Endothelial cell of umbilical vein (primary cell): ENCODE measurements at regions not wholly inside any gene's neighbourhood (a gene's known extent, or its start where the extent isn't known, plus 50 kb on each side); places are given as distances from the start of the nearest gene placed in this dataset.

ENCODE experiments used
- BruUV-seq: library from RNA; stranded (reverse); fragments of 400-500 nt; replicated peaks from 2 replicates; lab custom pipeline; 2021; lab: Mats Ljungman, UMichigan
- CTCF ChIA-PET: fragments of 300-600, 350-600 bp; sonication (Branson Sonifier 250); formaldehyde crosslinking; loops from one replicate; lab custom pipeline; 2021; ENCODE audit warnings: antibody characterized with exemption, inconsistent platforms; lab: Charles Lee
- POLR2A ChIA-PET: fragments of 300-600, 350-600 bp; sonication (Branson Sonifier 250); formaldehyde crosslinking; loops from one replicate; lab custom pipeline; 2021; ENCODE audit warnings: antibody characterized with exemption, inconsistent platforms; lab: Charles Lee
- DNase-seq: peaks from one replicate; pipeline ENCODE4 v3.0.0-alpha.2; 2011; ENCODE audit warnings: low read depth, low spot score
- FAIRE-seq: peaks from 2 replicates; lab custom pipeline; 2011; peaks lifted over from hg19 to GRCh38; lab: Jason Lieb, UNC
- H2AFZ ChIP-seq: 2 replicates; pipeline ENCODE4 v1.6.0; 2012; ENCODE audit warnings: low read depth, low read length, control low read depth, inconsistent platforms
- H3K27ac ChIP-seq: 2 replicates; pipeline ENCODE4 v1.5.1; 2011; ENCODE audit warnings: low read depth, mild to moderate bottlenecking, control low read depth, low read length, moderate library complexity; ENCODE audit not compliant: insufficient read depth
- H3K27me3 ChIP-seq, 2 experiments: 2 replicates each; pipeline versions ENCODE4 v1.6.0 to v1.6.1; 2011; ENCODE audit warnings: low read length in 2 of 2, mixed read lengths in 1 of 2; ENCODE audit not compliant: control insufficient read depth in 2 of 2, insufficient read depth in 2 of 2
- H3K36me3 ChIP-seq, 2 experiments: 2 replicates in 1 of 2; 3 replicates in 1 of 2; pipeline ENCODE4 v1.5.1; 2011; ENCODE audit warnings: low read length in 2 of 2, mild to moderate bottlenecking in 1 of 2, moderate library complexity in 1 of 2; ENCODE audit not compliant: control insufficient read depth in 2 of 2, insufficient read depth in 2 of 2; ENCODE audit errors: extremely low read depth in 1 of 2
- H3K4me1 ChIP-seq: 3 replicates; pipeline ENCODE4 v1.5.1; 2011; ENCODE audit warnings: mild to moderate bottlenecking, low read length; ENCODE audit not compliant: control insufficient read depth, insufficient read depth; ENCODE audit errors: extremely low read depth
- H3K4me2 ChIP-seq: 2 replicates; pipeline ENCODE4 v1.6.1; 2011; ENCODE audit warnings: low read length, control low read depth, mixed read lengths; ENCODE audit not compliant: insufficient read depth
- H3K4me3 ChIP-seq, 3 experiments: fragments of 200-600 bp in 1 of 3; sonication (generic), shearing (Covaris generic) in 1 of 3; replicated peaks in 1 of 3; 2 replicates each; pipeline ENCODE4 v1.5.1; 2011 to 2016; ENCODE audit warnings: control low read depth in 3 of 3, low read length in 3 of 3, mild to moderate bottlenecking in 2 of 3, inconsistent platforms in 1 of 3, low read depth in 1 of 3, moderate library complexity in 1 of 3; ENCODE audit not compliant: insufficient read depth in 1 of 3
- H3K79me2 ChIP-seq: 2 replicates; pipeline ENCODE4 v1.6.0; 2012; ENCODE audit warnings: low read length, inconsistent platforms; ENCODE audit not compliant: control insufficient read depth, insufficient read depth
- H3K9ac ChIP-seq: replicated peaks from 2 replicates; pipeline ENCODE3; 2011; ENCODE audit warnings: low read length, control low read depth; ENCODE audit not compliant: insufficient read depth; ENCODE audit errors: extremely low read depth
- H3K9me1 ChIP-seq: replicated peaks from 3 replicates; pipeline ENCODE4 v1.6.0; 2011; ENCODE audit warnings: mild to moderate bottlenecking, low read length; ENCODE audit not compliant: control insufficient read depth, insufficient read depth; ENCODE audit errors: extremely low read depth
- H3K9me3 ChIP-seq: replicated peaks from 2 replicates; pipeline ENCODE4 v1.5.1; 2012; ENCODE audit warnings: low read length, inconsistent platforms; ENCODE audit not compliant: control insufficient read depth, insufficient read depth
- H4K20me1 ChIP-seq: replicated peaks from 2 replicates; pipeline ENCODE3; 2011; ENCODE audit warnings: mild to moderate bottlenecking, low read length; ENCODE audit not compliant: control insufficient read depth, insufficient read depth; ENCODE audit errors: extremely low read depth
- EZH2 ChIP-seq: IDR thresholded peaks from 2 replicates; pipeline ENCODE4 v1.6.1; 2012; ENCODE audit warnings: borderline replicate concordance, low read depth, mild to moderate bottlenecking, moderate library complexity, low read length, inconsistent platforms; ENCODE audit not compliant: severe bottlenecking
- FOS ChIP-seq: IDR thresholded peaks from 2 replicates; pipeline ENCODE4 v1.6.1; 2011; ENCODE audit warnings: mild to moderate bottlenecking, low read length, moderate library complexity, borderline replicate concordance; ENCODE audit not compliant: insufficient read depth
- GATA2 ChIP-seq: IDR thresholded peaks from 2 replicates; pipeline ENCODE4 v1.7.0; 2011; ENCODE audit warnings: low read depth, mild to moderate bottlenecking, moderate library complexity, mixed read lengths, low read length; ENCODE audit not compliant: insufficient read length, insufficient read depth
- JUN ChIP-seq: IDR thresholded peaks from 2 replicates; pipeline ENCODE4 v1.6.1; 2011; ENCODE audit warnings: borderline replicate concordance, low read depth; ENCODE audit not compliant: insufficient read length, insufficient read depth
- MYC ChIP-seq: IDR thresholded peaks from one replicate; pipeline ENCODE4 v1.6.1; 2011; ENCODE audit warnings: mild to moderate bottlenecking, low read depth, low read length
- POLR2A ChIP-seq: IDR thresholded peaks from 2 replicates; pipeline ENCODE4 v1.6.1; 2012; ENCODE audit warnings: low read depth, mild to moderate bottlenecking, control low read depth, low read length
- POLR2AphosphoS5 ChIP-seq: IDR thresholded peaks from 2 replicates; pipeline ENCODE4 v1.6.1; 2012; ENCODE audit warnings: low read depth, mild to moderate bottlenecking, control low read depth, low read length, moderate library complexity; ENCODE audit not compliant: insufficient read depth
- dilution Hi-C: fragments of 300-500 bp; cut with MboI; formaldehyde crosslinking; loops from one replicate; pipeline ENCODE4 v1.15.0; 2019; ENCODE audit warnings: low sequenced_read_pairs; ENCODE audit not compliant: extremely low pct_ligation_motif_present
- intact Hi-C: fragments of 100-400 bp; cut with micrococcal nuclease; formaldehyde crosslinking; loops from one replicate; pipeline ENCODE4 v1.10.0; 2022
- TF ChIP-seq, protein P1 (sequence below): IDR thresholded peaks from 2 replicates; pipeline ENCODE4 v1.6.1; 2011; ENCODE audit not compliant: insufficient read depth, insufficient read length
- TF ChIP-seq, protein P2 (sequence below), 2 donors: IDR thresholded peaks; 1 replicate in 1 of 2; 2 replicates in 1 of 2; pipeline ENCODE4 v1.5.1; 2011; ENCODE audit warnings: low read length in 2 of 2, mild to moderate bottlenecking in 2 of 2, moderate library complexity in 2 of 2, control low read depth in 1 of 2, inconsistent platforms in 1 of 2, low read depth in 1 of 2; ENCODE audit not compliant: insufficient read depth in 1 of 2; ENCODE audit errors: extremely low read depth in 1 of 2

DNA sequence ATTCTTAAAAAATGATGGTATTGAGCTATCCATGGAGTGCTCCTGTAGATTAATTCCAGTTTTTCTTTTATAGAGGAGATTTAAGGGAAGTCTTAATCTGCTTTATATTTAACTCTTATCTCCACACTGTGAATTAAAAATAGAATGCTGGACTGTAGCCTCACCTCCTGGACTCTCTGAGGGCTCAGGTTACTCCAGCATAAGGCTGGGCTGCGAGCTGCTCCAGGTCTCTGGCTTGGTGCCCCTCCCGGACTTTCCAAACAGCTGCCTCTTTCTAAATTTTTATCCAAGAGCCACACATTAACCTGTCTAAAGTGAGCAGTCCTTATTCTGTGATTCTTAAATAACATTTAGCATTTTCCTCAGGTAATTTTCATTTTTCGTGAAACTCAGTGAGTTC lies 218.7 kb upstream of the JADE1 start:
- TF ChIP-seq POLR2A (no peak), EZH2 (no peak), FOS (no peak), JUN (no peak), MYC (no peak), POLR2AphosphoS5 (no peak), GATA2 (no peak)
- TF ChIP-seq, protein P1, sequence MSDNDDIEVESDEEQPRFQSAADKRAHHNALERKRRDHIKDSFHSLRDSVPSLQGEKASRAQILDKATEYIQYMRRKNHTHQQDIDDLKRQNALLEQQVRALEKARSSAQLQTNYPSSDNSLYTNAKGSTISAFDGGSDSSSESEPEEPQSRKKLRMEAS, result no peak
- TF ChIP-seq, protein P2, sequence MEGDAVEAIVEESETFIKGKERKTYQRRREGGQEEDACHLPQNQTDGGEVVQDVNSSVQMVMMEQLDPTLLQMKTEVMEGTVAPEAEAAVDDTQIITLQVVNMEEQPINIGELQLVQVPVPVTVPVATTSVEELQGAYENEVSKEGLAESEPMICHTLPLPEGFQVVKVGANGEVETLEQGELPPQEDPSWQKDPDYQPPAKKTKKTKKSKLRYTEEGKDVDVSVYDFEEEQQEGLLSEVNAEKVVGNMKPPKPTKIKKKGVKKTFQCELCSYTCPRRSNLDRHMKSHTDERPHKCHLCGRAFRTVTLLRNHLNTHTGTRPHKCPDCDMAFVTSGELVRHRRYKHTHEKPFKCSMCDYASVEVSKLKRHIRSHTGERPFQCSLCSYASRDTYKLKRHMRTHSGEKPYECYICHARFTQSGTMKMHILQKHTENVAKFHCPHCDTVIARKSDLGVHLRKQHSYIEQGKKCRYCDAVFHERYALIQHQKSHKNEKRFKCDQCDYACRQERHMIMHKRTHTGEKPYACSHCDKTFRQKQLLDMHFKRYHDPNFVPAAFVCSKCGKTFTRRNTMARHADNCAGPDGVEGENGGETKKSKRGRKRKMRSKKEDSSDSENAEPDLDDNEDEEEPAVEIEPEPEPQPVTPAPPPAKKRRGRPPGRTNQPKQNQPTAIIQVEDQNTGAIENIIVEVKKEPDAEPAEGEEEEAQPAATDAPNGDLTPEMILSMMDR (IDR thresholded peaks at IDR 0.05; ENCODE audit: extremely low read depth in 1 of 2, insufficient read depth in 1 of 2, low read depth in 1 of 2, low read length in 2 of 2), result no peak
- Histone ChIP-seq H3K27me3 (no peaks in the 10 kb centered on the region), H3K9ac (no peak overlapping the region), H3K4me2 (no peak overlapping the region), H3K9me1 (no peaks in the 10 kb centered on the region), H3K9me3 (no peaks in the 10 kb centered on the region), H3K36me3 (no peaks in the 10 kb centered on the region), H3K79me2 (no peaks in the 10 kb centered on the region), H3K27ac (no peak overlapping the region), H3K4me1 (no peaks in the 10 kb centered on the region), H2AFZ (no peak overlapping the region), H4K20me1 (no peaks in the 10 kb centered on the region), H3K4me3 (no peak overlapping the region)
- DNase-seq, result no peak
- intact Hi-C loops (no loop called here), dilution Hi-C loops (no loop called here)
- CTCF ChIA-PET, result interaction anchor here (1.4 kb wide), 1 partner anchor 10 kb away, joined by 8 read pairs; no protein-coding TSS in a partner anchor
- no peak for FAIRE-seq
- POLR2A ChIA-PET, result no interaction called here
- no TSS peak for BruUV-seq
